SH-SY5Y (cell line): ENCODE measurements at regions not wholly inside any gene's neighbourhood (a gene's known extent, or its start where the extent isn't known, plus 50 kb on each side); places are given as distances from the start of the nearest gene placed in this dataset.

Experiments used
- GATA2 ChIP-seq: IDR thresholded peaks from 2 replicates; pipeline ENCODE4 v1.6.1; 2011; ENCODE audit warnings: mild to moderate bottlenecking, low read depth, low read length
- GATA3 ChIP-seq: IDR thresholded peaks from 2 replicates; pipeline ENCODE4 v1.6.1; 2011; ENCODE audit warnings: low read depth, mild to moderate bottlenecking, low read length, moderate library complexity

DNA sequence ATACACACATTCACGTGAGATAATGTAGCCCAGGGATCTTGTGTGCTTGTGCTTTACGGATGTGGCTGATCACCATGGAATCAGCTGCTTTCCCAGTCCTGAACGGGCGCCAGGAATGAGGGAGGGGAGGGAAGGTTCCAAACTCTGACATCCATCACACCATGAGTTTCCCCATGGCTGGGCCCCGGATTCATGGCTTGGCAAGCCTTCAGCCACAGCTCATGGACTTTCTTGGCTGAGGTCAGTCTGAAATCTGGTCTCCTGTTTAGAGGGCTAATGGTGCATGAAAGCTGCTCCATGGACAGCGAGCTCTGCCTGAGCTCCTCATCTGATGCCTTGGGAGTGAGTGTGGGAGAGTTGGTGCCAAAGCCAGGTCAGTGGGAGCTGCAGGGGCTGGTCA lies 767.6 kb upstream of the EEF2KMT start:
- TF ChIP-seq GATA3 (no peak), GATA2 (no peak)
